Gastroesophageal sphincter (tissue), 3 donors: ENCODE measurements at regions not wholly inside any gene's neighbourhood (a gene's known extent, or its start where the extent isn't known, plus 50 kb on each side); places are given as distances from the start of the nearest gene placed in this dataset.

Experiments
- CTCF ChIP-seq, 4 experiments: fragments of 200-600 bp in 2 of 4; fragments of 450-650 bp in 2 of 4; sonication (generic) in 1 of 4; IDR thresholded peaks; one replicate each; pipeline ENCODE4 v1.5.1; 2017 to 2019; ENCODE audit warnings: antibody characterized with exemption in 4 of 4, mild to moderate bottlenecking in 2 of 4, moderate library complexity in 2 of 4
- EP300 ChIP-seq: sonication (generic); formaldehyde crosslinking; IDR thresholded peaks from one replicate; pipeline ENCODE4 v1.6.1; 2017; ENCODE audit warnings: antibody characterized with exemption, mild to moderate bottlenecking
- POLR2A ChIP-seq, 2 donors: fragments of 450-650 bp; IDR thresholded peaks; one replicate each; pipeline ENCODE4 v1.6.1; 2017; ENCODE audit warnings: antibody characterized with exemption in 2 of 2, mild to moderate bottlenecking in 2 of 2, moderate library complexity in 1 of 2

- TF ChIP-seq POLR2A (IDR thresholded peaks at IDR 0.05), result no peak
- no peak for TF ChIP-seq CTCF (IDR thresholded peaks at IDR 0.05)
- no peak for TF ChIP-seq EP300
These were observed 53.5 kb upstream of the ZNF516 start for GRCh38 chr18:76548541-76548940.
